ENCODE measurements at regions not wholly inside any gene's neighbourhood (a gene's known extent, or its start where the extent isn't known, plus 50 kb on each side); places are given as distances from the start of the nearest gene placed in this dataset.

DNA sequence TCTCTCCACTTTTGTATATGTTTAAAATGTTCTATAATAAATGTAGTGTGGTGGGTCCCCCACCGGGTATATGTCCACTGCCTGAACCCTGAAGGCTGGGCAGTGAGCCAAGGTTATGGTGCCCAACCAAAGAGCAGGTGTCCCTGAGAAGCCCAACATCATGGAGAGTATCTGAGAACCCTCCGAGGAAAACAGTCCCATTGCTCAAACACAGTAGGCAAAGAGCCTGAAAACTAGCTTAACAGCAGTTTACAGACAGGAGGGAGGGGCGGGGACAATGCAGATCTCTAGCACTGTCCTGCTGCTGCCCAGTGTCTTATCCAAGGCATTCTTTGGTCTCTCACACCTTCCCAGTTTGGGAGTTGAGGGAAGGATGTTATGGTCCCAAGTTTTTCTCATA, 91.0 kb downstream of the TMPRSS5 start:
- DNase-seq (ENCODE audit: low spot score) = peak; percentile 46
- Histone ChIP-seq H3K27me3 (ENCODE audit: insufficient read depth) (no peaks in the 10 kb centered on the region), H2AFZ (no peak overlapping the region), H4K20me1 (replicated peaks; ENCODE audit: insufficient read depth) (no peaks in the 10 kb centered on the region), H3K4me1 (ENCODE audit: insufficient read depth) (no peaks in the 10 kb centered on the region), H3K4me3 (no peak overlapping the region), H3F3A (replicated peaks; ENCODE audit: low read depth) (no peaks in the 10 kb centered on the region), H3K9me2 (ENCODE audit: insufficient read depth) (no peaks in the 10 kb centered on the region), H3K4me2 (no peak overlapping the region), H3K36me3 (ENCODE audit: insufficient read depth) (no peaks in the 10 kb centered on the region; the same call in 1 of the 2 replicates), H3K79me2 (replicated peaks; ENCODE audit: insufficient read depth) (no peaks in the 10 kb centered on the region), H3K27ac (ENCODE audit: low read depth) (no peak overlapping the region)
- ATAC-seq = peak; percentile 86
- peaks cover 14% of the 10 kb centered on the region for H3K9me3 Mint-ChIP-seq
- TF ChIP-seq ETS1 (IDR thresholded peaks at IDR 0.05) (no peak), JUNB (IDR thresholded peaks at IDR 0.05; ENCODE audit: unreplicated experiment) (no peak), EZH2 (IDR thresholded peaks at IDR 0.05; ENCODE audit: low read depth, unreplicated experiment) (no peak)
- TF ChIP-seq, protein P1, sequence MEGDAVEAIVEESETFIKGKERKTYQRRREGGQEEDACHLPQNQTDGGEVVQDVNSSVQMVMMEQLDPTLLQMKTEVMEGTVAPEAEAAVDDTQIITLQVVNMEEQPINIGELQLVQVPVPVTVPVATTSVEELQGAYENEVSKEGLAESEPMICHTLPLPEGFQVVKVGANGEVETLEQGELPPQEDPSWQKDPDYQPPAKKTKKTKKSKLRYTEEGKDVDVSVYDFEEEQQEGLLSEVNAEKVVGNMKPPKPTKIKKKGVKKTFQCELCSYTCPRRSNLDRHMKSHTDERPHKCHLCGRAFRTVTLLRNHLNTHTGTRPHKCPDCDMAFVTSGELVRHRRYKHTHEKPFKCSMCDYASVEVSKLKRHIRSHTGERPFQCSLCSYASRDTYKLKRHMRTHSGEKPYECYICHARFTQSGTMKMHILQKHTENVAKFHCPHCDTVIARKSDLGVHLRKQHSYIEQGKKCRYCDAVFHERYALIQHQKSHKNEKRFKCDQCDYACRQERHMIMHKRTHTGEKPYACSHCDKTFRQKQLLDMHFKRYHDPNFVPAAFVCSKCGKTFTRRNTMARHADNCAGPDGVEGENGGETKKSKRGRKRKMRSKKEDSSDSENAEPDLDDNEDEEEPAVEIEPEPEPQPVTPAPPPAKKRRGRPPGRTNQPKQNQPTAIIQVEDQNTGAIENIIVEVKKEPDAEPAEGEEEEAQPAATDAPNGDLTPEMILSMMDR (conservative IDR thresholded peaks at IDR 0.05; ENCODE audit: low read depth in 2 of 2) = no peak
- H3K27me3 Mint-ChIP-seq (ENCODE audit: insufficient read depth, low read depth, poor library complexity) = no peaks in the 10 kb centered on the region
- H3K4me3 Mint-ChIP-seq = no peak overlapping the region
- peaks cover 4% of the 10 kb centered on the region; the same call in 2 of the 3 replicates for H3K4me1 Mint-ChIP-seq
- no peak overlapping the region for H3K27ac Mint-ChIP-seq
- H3K36me3 Mint-ChIP-seq (ENCODE audit: low read depth) = peaks cover 4% of the 10 kb centered on the region; the same call in 2 of the 3 replicates

- Histone ChIP-seq H3K79me2 (replicated peaks; ENCODE audit: insufficient read depth) (no peaks in the 10 kb centered on the region), H3K27ac (ENCODE audit: low read depth) (no peak overlapping the region), H3K27me3 (ENCODE audit: insufficient read depth) (no peaks in the 10 kb centered on the region), H3K4me2 (no peak overlapping the region), H3K4me3 (no peak overlapping the region), H3K4me1 (ENCODE audit: insufficient read depth) (no peaks in the 10 kb centered on the region), H2AFZ (no peak overlapping the region), H4K20me1 (replicated peaks; ENCODE audit: insufficient read depth) (no peaks in the 10 kb centered on the region), H3K9me2 (ENCODE audit: insufficient read depth) (no peaks in the 10 kb centered on the region), H3F3A (replicated peaks; ENCODE audit: low read depth) (no peaks in the 10 kb centered on the region), H3K36me3 (ENCODE audit: insufficient read depth) (no peaks in the 10 kb centered on the region)
- no peak for DNase-seq (ENCODE audit: low spot score)
- Mint-ChIP-seq H3K4me1 (peaks cover 4% of the 10 kb centered on the region; the same call in 2 of the 3 replicates), H3K27me3 (ENCODE audit: insufficient read depth, low read depth, poor library complexity) (no peaks in the 10 kb centered on the region), H3K36me3 (ENCODE audit: low read depth) (no peaks in the 10 kb centered on the region; the same call in 2 of the 3 replicates), H3K27ac (no peak overlapping the region), H3K4me3 (no peak overlapping the region), H3K9me3 (peaks cover 5% of the 10 kb centered on the region)
- no peak for ATAC-seq
- TF ChIP-seq EZH2phosphoT487 (IDR thresholded peaks at IDR 0.05; ENCODE audit: unreplicated experiment) = no peak
- no peak for TF ChIP-seq ETS1 (IDR thresholded peaks at IDR 0.05)
- TF ChIP-seq POLR2AphosphoS5 (IDR thresholded peaks at IDR 0.05; ENCODE audit: low read depth) = no peak
- TF ChIP-seq CREB1 (CRISPR knock-in tag; IDR thresholded peaks at IDR 0.05; ENCODE audit: low read depth) = no peak
- TF ChIP-seq, protein P2, sequence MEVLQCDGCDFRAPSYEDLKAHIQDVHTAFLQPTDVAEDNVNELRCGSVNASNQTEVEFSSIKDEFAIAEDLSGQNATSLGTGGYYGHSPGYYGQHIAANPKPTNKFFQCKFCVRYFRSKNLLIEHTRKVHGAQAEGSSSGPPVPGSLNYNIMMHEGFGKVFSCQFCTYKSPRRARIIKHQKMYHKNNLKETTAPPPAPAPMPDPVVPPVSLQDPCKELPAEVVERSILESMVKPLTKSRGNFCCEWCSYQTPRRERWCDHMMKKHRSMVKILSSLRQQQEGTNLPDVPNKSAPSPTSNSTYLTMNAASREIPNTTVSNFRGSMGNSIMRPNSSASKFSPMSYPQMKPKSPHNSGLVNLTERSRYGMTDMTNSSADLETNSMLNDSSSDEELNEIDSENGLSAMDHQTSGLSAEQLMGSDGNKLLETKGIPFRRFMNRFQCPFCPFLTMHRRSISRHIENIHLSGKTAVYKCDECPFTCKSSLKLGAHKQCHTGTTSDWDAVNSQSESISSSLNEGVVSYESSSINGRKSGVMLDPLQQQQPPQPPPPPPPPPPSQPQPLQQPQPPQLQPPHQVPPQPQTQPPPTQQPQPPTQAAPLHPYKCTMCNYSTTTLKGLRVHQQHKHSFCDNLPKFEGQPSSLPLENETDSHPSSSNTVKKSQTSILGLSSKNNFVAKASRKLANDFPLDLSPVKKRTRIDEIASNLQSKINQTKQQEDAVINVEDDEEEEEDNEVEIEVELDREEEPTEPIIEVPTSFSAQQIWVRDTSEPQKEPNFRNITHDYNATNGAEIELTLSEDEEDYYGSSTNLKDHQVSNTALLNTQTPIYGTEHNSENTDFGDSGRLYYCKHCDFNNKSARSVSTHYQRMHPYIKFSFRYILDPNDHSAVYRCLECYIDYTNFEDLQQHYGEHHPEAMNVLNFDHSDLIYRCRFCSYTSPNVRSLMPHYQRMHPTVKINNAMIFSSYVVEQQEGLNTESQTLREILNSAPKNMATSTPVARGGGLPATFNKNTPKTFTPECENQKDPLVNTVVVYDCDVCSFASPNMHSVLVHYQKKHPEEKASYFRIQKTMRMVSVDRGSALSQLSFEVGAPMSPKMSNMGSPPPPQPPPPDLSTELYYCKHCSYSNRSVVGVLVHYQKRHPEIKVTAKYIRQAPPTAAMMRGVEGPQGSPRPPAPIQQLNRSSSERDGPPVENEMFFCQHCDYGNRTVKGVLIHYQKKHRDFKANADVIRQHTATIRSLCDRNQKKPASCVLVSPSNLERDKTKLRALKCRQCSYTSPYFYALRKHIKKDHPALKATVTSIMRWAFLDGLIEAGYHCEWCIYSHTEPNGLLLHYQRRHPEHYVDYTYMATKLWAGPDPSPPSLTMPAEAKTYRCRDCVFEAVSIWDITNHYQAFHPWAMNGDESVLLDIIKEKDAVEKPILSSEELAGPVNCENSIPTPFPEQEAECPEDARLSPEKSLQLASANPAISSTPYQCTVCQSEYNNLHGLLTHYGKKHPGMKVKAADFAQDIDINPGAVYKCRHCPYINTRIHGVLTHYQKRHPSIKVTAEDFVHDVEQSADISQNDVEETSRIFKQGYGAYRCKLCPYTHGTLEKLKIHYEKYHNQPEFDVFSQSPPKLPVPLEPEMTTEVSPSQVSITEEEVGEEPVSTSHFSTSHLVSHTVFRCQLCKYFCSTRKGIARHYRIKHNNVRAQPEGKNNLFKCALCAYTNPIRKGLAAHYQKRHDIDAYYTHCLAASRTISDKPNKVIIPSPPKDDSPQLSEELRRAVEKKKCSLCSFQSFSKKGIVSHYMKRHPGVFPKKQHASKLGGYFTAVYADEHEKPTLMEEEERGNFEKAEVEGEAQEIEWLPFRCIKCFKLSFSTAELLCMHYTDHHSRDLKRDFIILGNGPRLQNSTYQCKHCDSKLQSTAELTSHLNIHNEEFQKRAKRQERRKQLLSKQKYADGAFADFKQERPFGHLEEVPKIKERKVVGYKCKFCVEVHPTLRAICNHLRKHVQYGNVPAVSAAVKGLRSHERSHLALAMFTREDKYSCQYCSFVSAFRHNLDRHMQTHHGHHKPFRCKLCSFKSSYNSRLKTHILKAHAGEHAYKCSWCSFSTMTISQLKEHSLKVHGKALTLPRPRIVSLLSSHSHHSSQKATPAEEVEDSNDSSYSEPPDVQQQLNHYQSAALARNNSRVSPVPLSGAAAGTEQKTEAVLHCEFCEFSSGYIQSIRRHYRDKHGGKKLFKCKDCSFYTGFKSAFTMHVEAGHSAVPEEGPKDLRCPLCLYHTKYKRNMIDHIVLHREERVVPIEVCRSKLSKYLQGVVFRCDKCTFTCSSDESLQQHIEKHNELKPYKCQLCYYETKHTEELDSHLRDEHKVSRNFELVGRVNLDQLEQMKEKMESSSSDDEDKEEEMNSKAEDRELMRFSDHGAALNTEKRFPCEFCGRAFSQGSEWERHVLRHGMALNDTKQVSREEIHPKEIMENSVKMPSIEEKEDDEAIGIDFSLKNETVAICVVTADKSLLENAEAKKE (CRISPR knock-in tag; IDR thresholded peaks at IDR 0.05) = no peak
- no peak for TF ChIP-seq JUNB (IDR thresholded peaks at IDR 0.05; ENCODE audit: unreplicated experiment)
These were observed 92.0 kb downstream of the TMPRSS5 start for GRCh38 chr11:113614097-113614496.
